RWPE2 (cell line): ENCODE measurements at regions not wholly inside any gene's neighbourhood (a gene's known extent, or its start where the extent isn't known, plus 50 kb on each side); places are given as distances from the start of the nearest gene placed in this dataset.
"Not testable (repeated sequence)": the region's sequence is repeated elsewhere in the genome, so short reads cannot be mapped to it uniquely, and the experiment has no call there.

ENCODE experiments used
- ATAC-seq: fragments of 200-7000 bp; cut with Tn5 transposase; 3 replicates; pipeline ENCODE4 v1.9.1; 2021; ENCODE audit warnings: low read depth
- DNase-seq: peaks from one replicate; pipeline ENCODE4 v3.0.0-alpha.2; 2020; ENCODE audit warnings: low spot score
- H3K27ac ChIP-seq: fragments of 450-650 bp; 2 replicates; pipeline ENCODE4 v1.5.1; 2017; ENCODE audit warnings: mild to moderate bottlenecking; ENCODE audit not compliant: poor library complexity, severe bottlenecking
- H3K27me3 ChIP-seq: fragments of 250-450 bp; sonication (Bioruptor Pico); 2 replicates; pipeline ENCODE4 v1.5.1; 2021; ENCODE audit warnings: mild to moderate bottlenecking, moderate library complexity; ENCODE audit not compliant: insufficient read depth, poor library complexity, severe bottlenecking
- H3K36me3 ChIP-seq: fragments of 250-450 bp; sonication (Bioruptor Pico); 2 replicates; pipeline ENCODE4 v1.5.1; 2020; ENCODE audit warnings: low read depth, mild to moderate bottlenecking, moderate library complexity
- H3K4me1 ChIP-seq: fragments of 250-450 bp; sonication (Bioruptor Pico); 2 replicates; pipeline ENCODE4 v1.5.1; 2021; ENCODE audit warnings: mild to moderate bottlenecking, moderate library complexity; ENCODE audit not compliant: insufficient read depth, poor library complexity, severe bottlenecking
- H3K4me3 ChIP-seq: fragments of 250-450 bp; sonication (Bioruptor Pico); 2 replicates; pipeline ENCODE4 v1.5.1; 2021; ENCODE audit warnings: mild to moderate bottlenecking, moderate library complexity; ENCODE audit not compliant: severe bottlenecking
- H3K9me3 ChIP-seq: fragments of 250-450 bp; sonication (Bioruptor Pico); 2 replicates; pipeline ENCODE4 v1.5.1; 2021; ENCODE audit warnings: mild to moderate bottlenecking, moderate library complexity; ENCODE audit not compliant: severe bottlenecking
- CTCF ChIP-seq: fragments of 450-650 bp; IDR thresholded peaks from one replicate; pipeline ENCODE4 v1.5.1; 2017; ENCODE audit warnings: mild to moderate bottlenecking, moderate library complexity; ENCODE audit not compliant: poor library complexity, severe bottlenecking

GRCh38 chr5:58181578-58182286, 278.2 kb downstream of the PLK2 start:
- ATAC-seq: no peak
- Histone ChIP-seq H3K36me3 (no peaks in the 10 kb centered on the region), H3K27me3 (no peaks in the 10 kb centered on the region), H3K9me3 (no peaks in the 10 kb centered on the region), H3K4me1 (peaks cover 27% of the 10 kb centered on the region), H3K4me3 (no peak overlapping the region), H3K27ac (no peak overlapping the region)
- DNase-seq: no peak
- no peak for TF ChIP-seq CTCF

- no peaks in the 10 kb centered on the region for H3K4me1 ChIP-seq
- no peak overlapping the region for H3K4me3 ChIP-seq
- TF ChIP-seq CTCF: no peak
- H3K36me3 ChIP-seq: no peaks in the 10 kb centered on the region
- no peaks in the 10 kb centered on the region for H3K27me3 ChIP-seq
- H3K27ac ChIP-seq: no peak overlapping the region
- DNase-seq (no peak), ATAC-seq (no peak)
- H3K9me3 ChIP-seq: no peaks in the 10 kb centered on the region
Measured at GRCh38 chr5:58172946-58173345, 286.9 kb downstream of the PLK2 start.

- ATAC-seq: no peak
- no peaks in the 10 kb centered on the region for H3K4me1 ChIP-seq
Measured at GRCh38 chr5:58165152-58165551, 294.7 kb downstream of the PLK2 start.

GRCh38 chr5:58161889-58162288, 298.0 kb downstream of the PLK2 start:
- H3K4me1 ChIP-seq, H3K9me3 ChIP-seq, H3K27ac ChIP-seq, H3K36me3 ChIP-seq, H3K27me3 ChIP-seq, ATAC-seq, DNase-seq, H3K4me3 ChIP-seq: not testable (repeated sequence)

More at GRCh38 chr5:58165152-58165551, 294.7 kb downstream of the PLK2 start:
- DNase-seq: no peak
- no peak for TF ChIP-seq CTCF
- H3K36me3 ChIP-seq: no peaks in the 10 kb centered on the region
- no peak overlapping the region for H3K27ac ChIP-seq
- H3K4me3 ChIP-seq: no peak overlapping the region
- no peaks in the 10 kb centered on the region for H3K27me3 ChIP-seq
- H3K9me3 ChIP-seq: no peaks in the 10 kb centered on the region

- Histone ChIP-seq H3K27me3 (no peaks in the 10 kb centered on the region), H3K27ac (no peak overlapping the region), H3K36me3 (no peaks in the 10 kb centered on the region), H3K9me3 (no peaks in the 10 kb centered on the region), H3K4me3 (no peak overlapping the region), H3K4me1 (peaks cover 5% of the 10 kb centered on the region)
- DNase-seq: no peak
- ATAC-seq: no peak
- no peak for TF ChIP-seq CTCF
Measured at GRCh38 chr5:58156973-58157701, 302.7 kb downstream of the PLK2 start.
